Body of pancreas (tissue), 4 donors: ENCODE measurements at regions not wholly inside any gene's neighbourhood (a gene's known extent, or its start where the extent isn't known, plus 50 kb on each side); places are given as distances from the start of the nearest gene placed in this dataset.

Experiments
- CTCF ChIP-seq, 7 experiments: fragments of 450-650 bp in 4 of 7; fragments of 200-600 bp in 3 of 7; sonication (generic) in 3 of 7; IDR thresholded peaks; one replicate each; pipeline ENCODE4 v1.5.1; 2016 to 2019; ENCODE audit warnings: antibody characterized with exemption in 7 of 7
- POLR2A ChIP-seq, 3 donors: fragments of 450-650 bp; IDR thresholded peaks; one replicate each; pipeline ENCODE4 v1.6.1; 2016; ENCODE audit warnings: antibody characterized with exemption in 3 of 3, mild to moderate bottlenecking in 2 of 3

GRCh38 chr11:110824912-110825620 is 112.8 kb upstream of the ARHGAP20 start:
- TF ChIP-seq CTCF (IDR thresholded peaks at IDR 0.05) (no peak), POLR2A (IDR thresholded peaks at IDR 0.05) (no peak)
